ENCODE measurements at regions not wholly inside any gene's neighbourhood (a gene's known extent, or its start where the extent isn't known, plus 50 kb on each side); places are given as distances from the start of the nearest gene placed in this dataset.
"Not testable (repeated sequence)": the region's sequence is repeated elsewhere in the genome, so short reads cannot be mapped to it uniquely, and the experiment has no call there.

GRCh38 chr2:52017646-52018235, 985.8 kb upstream of the NRXN1 start:
- H3K4me1 ChIP-seq (ENCODE audit: control insufficient read depth in 5 of 5, insufficient read depth in 5 of 5, low read length in 5 of 5), result no peaks in the 10 kb centered on the region
- no peaks in the 10 kb centered on the region for H3K36me3 ChIP-seq (ENCODE audit: control insufficient read depth in 5 of 5, insufficient read depth in 5 of 5, low read length in 5 of 5)
- H3K4me3 ChIP-seq (ENCODE audit: low read depth in 1 of 5, low read length in 5 of 5), result no peak overlapping the region
- H3K27ac ChIP-seq (ENCODE audit: low read depth, low read length), result no peak overlapping the region
- H3K27me3 ChIP-seq (ENCODE audit: control insufficient read depth in 5 of 5, insufficient read depth in 4 of 5, low read length in 5 of 5), result no peaks in the 10 kb centered on the region
- H3K9ac ChIP-seq (ENCODE audit: low read length in 5 of 5), result no peak overlapping the region
- peaks cover 0 to 4% (median 0%) of the 10 kb centered on the region in 5 donors for H3K9me3 ChIP-seq (ENCODE audit: control insufficient read depth in 5 of 5, low read length in 5 of 5)

- H3K27me3 ChIP-seq (ENCODE audit: control insufficient read depth in 5 of 5, insufficient read depth in 4 of 5, low read length in 5 of 5); H3K9ac ChIP-seq (ENCODE audit: low read length in 5 of 5); H3K27ac ChIP-seq (ENCODE audit: low read depth, low read length); H3K4me3 ChIP-seq (ENCODE audit: low read depth in 1 of 5, low read length in 5 of 5); H3K4me1 ChIP-seq (ENCODE audit: control insufficient read depth in 5 of 5, insufficient read depth in 5 of 5, low read length in 5 of 5); H3K36me3 ChIP-seq (ENCODE audit: control insufficient read depth in 5 of 5, insufficient read depth in 5 of 5, low read length in 5 of 5); H3K9me3 ChIP-seq (ENCODE audit: control insufficient read depth in 5 of 5, low read length in 5 of 5): not testable (repeated sequence)
Observed at GRCh38 chr2:52006821-52007366, 975.0 kb upstream of the NRXN1 start.

DNA sequence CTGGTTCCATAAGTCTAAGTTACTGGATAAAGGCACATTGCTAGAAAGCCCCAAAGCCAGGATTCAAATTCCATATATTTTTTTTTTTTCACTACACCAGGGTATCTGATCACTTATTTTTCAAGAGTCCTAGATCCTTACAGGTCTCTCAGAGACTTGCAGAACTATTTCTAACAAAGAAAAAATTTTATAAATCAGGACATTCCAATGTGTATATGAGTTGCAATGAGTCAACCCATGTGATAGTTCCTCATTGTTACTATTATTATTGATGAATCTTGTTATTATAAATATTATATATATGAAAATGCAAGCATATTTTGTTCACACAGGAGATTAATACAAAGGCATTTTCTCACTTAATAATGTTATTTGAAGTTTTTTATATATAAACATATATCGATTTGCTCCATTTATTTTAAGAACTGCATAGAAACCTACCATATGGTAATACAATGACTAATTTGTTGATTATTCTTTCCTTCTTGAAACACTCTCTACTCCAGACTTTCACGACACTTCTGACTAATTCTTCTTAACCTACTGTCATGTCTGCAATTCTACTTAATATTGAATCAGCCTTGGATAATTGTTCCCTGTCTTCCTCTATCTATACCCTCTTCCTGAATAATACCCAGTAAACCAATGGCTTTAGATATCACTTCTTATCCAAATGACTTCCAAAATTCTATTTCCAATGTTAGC, 968.4 kb upstream of the NRXN1 start:
- H3K36me3 ChIP-seq (ENCODE audit: control insufficient read depth in 5 of 5, insufficient read depth in 5 of 5, low read length in 5 of 5), result no peaks in the 10 kb centered on the region
- no peak overlapping the region for H3K9ac ChIP-seq (ENCODE audit: low read length in 5 of 5)
- no peak overlapping the region for H3K4me3 ChIP-seq (ENCODE audit: low read depth in 1 of 5, low read length in 5 of 5)
- H3K9me3 ChIP-seq (ENCODE audit: control insufficient read depth in 5 of 5, low read length in 5 of 5), result no peaks in the 10 kb centered on the region
- no peaks in the 10 kb centered on the region for H3K4me1 ChIP-seq (ENCODE audit: control insufficient read depth in 5 of 5, insufficient read depth in 5 of 5, low read length in 5 of 5)
- no peaks in the 10 kb centered on the region for H3K27me3 ChIP-seq (ENCODE audit: control insufficient read depth in 5 of 5, insufficient read depth in 4 of 5, low read length in 5 of 5)
- no peak overlapping the region for H3K27ac ChIP-seq (ENCODE audit: low read depth, low read length)

- H3K27ac ChIP-seq (ENCODE audit: low read depth, low read length), result no peak overlapping the region
- H3K9ac ChIP-seq (ENCODE audit: low read length in 5 of 5), result no peak overlapping the region
- no peaks in the 10 kb centered on the region for H3K27me3 ChIP-seq (ENCODE audit: control insufficient read depth in 5 of 5, insufficient read depth in 4 of 5, low read length in 5 of 5)
- no peak overlapping the region for H3K4me3 ChIP-seq (ENCODE audit: low read depth in 1 of 5, low read length in 5 of 5)
- no peaks in the 10 kb centered on the region for H3K9me3 ChIP-seq (ENCODE audit: control insufficient read depth in 5 of 5, low read length in 5 of 5)
- no peaks in the 10 kb centered on the region for H3K36me3 ChIP-seq (ENCODE audit: control insufficient read depth in 5 of 5, insufficient read depth in 5 of 5, low read length in 5 of 5)
- no peaks in the 10 kb centered on the region for H3K4me1 ChIP-seq (ENCODE audit: control insufficient read depth in 5 of 5, insufficient read depth in 5 of 5, low read length in 5 of 5)
Observed at GRCh38 chr2:51998890-51999289, 967.0 kb upstream of the NRXN1 start.

DNA sequence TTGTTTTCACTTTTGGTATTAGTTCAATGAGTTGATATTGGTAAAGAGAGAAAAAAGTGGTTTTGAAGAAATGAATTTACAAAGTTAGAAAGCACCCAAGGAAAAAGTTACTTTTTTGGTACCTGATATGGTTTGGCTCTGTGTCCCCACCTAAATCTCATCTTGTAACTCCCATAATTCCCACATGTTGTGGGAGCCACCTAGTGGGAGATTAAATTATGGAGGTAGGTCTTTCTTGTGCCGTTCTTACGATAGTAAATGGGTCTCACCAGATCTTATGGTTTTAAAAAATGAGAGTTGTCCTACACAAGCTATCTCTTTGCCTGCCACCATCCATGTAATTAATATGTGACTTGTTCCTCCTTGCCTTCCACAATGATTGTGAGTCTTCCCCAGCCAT, 965.6 kb upstream of the NRXN1 start:
- Histone ChIP-seq H3K36me3 (ENCODE audit: control insufficient read depth in 5 of 5, insufficient read depth in 5 of 5, low read length in 5 of 5) (no peaks in the 10 kb centered on the region), H3K9ac (ENCODE audit: low read length in 5 of 5) (no peak overlapping the region), H3K27me3 (ENCODE audit: control insufficient read depth in 5 of 5, insufficient read depth in 4 of 5, low read length in 5 of 5) (no peaks in the 10 kb centered on the region), H3K27ac (ENCODE audit: low read depth, low read length) (no peak overlapping the region), H3K4me3 (ENCODE audit: low read depth in 1 of 5, low read length in 5 of 5) (no peak overlapping the region), H3K9me3 (ENCODE audit: control insufficient read depth in 5 of 5, low read length in 5 of 5) (no peaks in the 10 kb centered on the region), H3K4me1 (ENCODE audit: control insufficient read depth in 5 of 5, insufficient read depth in 5 of 5, low read length in 5 of 5) (no peaks in the 10 kb centered on the region)

- Histone ChIP-seq H3K36me3 (ENCODE audit: control insufficient read depth in 5 of 5, insufficient read depth in 5 of 5, low read length in 5 of 5) (no peaks in the 10 kb centered on the region), H3K9ac (ENCODE audit: low read length in 5 of 5) (no peak overlapping the region), H3K4me1 (ENCODE audit: control insufficient read depth in 5 of 5, insufficient read depth in 5 of 5, low read length in 5 of 5) (no peaks in the 10 kb centered on the region), H3K27me3 (ENCODE audit: control insufficient read depth in 5 of 5, insufficient read depth in 4 of 5, low read length in 5 of 5) (no peaks in the 10 kb centered on the region), H3K9me3 (ENCODE audit: control insufficient read depth in 5 of 5, low read length in 5 of 5) (no peaks in the 10 kb centered on the region), H3K4me3 (ENCODE audit: low read depth in 1 of 5, low read length in 5 of 5) (no peak overlapping the region), H3K27ac (ENCODE audit: low read depth, low read length) (no peak overlapping the region)
Observed at GRCh38 chr2:51995293-51995692, 963.4 kb upstream of the NRXN1 start.

- Histone ChIP-seq H3K27ac (ENCODE audit: low read depth, low read length) (no peak overlapping the region), H3K9ac (ENCODE audit: low read length in 5 of 5) (no peak overlapping the region), H3K4me1 (ENCODE audit: control insufficient read depth in 5 of 5, insufficient read depth in 5 of 5, low read length in 5 of 5) (no peaks in the 10 kb centered on the region), H3K36me3 (ENCODE audit: control insufficient read depth in 5 of 5, insufficient read depth in 5 of 5, low read length in 5 of 5) (no peaks in the 10 kb centered on the region), H3K4me3 (ENCODE audit: low read depth in 1 of 5, low read length in 5 of 5) (no peak overlapping the region), H3K9me3 (ENCODE audit: control insufficient read depth in 5 of 5, low read length in 5 of 5) (no peaks in the 10 kb centered on the region), H3K27me3 (ENCODE audit: control insufficient read depth in 5 of 5, insufficient read depth in 4 of 5, low read length in 5 of 5) (no peaks in the 10 kb centered on the region)
Observed at GRCh38 chr2:51994123-51994763, 962.3 kb upstream of the NRXN1 start.

DNA sequence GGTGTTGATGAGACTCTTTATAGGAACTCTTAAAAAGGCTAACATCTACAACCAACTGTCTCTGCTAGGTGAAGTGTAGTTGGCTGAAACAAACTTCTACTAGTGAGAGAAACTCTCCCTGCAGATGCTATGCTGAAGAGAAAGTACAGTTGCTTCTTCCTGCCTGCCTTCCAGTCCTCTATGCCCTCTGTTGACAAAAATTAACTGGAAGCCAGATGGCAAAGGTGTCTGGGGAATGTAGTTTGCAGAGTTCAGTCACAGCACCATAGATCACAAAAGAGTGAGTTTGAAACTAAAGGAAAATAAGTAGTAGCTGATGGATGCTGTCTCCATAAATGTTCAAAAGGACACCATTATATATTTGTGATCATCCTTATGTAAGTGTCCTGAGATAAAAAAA, 958.8 kb upstream of the NRXN1 start:
- H3K27me3 ChIP-seq (ENCODE audit: control insufficient read depth in 5 of 5, insufficient read depth in 4 of 5, low read length in 5 of 5), result no peaks in the 10 kb centered on the region

DNA sequence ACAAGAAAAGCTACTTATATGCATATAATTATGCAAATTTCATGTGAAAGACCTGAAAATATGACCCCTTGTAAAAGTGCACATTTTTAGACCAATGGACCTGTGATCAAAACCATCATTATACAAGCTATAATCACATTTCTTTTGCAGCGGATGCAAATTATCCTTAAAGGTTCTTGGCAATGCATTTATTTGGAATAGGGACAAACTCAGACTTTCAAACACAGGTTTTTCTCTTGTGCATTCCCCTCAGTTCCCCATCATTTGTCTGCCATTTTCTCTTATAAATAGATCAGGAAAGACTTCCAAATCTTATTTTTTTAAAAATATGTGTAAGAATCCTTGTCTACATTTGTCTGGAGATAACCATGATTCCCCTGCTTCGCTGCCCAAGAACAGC, 954.2 kb upstream of the NRXN1 start:
- no peaks in the 10 kb centered on the region for H3K4me1 ChIP-seq (ENCODE audit: control insufficient read depth in 5 of 5, insufficient read depth in 5 of 5, low read length in 5 of 5)
- no peak overlapping the region for H3K27ac ChIP-seq (ENCODE audit: low read depth, low read length)

More for the DNA sequence above, 958.8 kb upstream of the NRXN1 start:
- Histone ChIP-seq H3K4me1 (ENCODE audit: control insufficient read depth in 5 of 5, insufficient read depth in 5 of 5, low read length in 5 of 5) (no peaks in the 10 kb centered on the region), H3K4me3 (ENCODE audit: low read depth in 1 of 5, low read length in 5 of 5) (no peak overlapping the region), H3K9me3 (ENCODE audit: control insufficient read depth in 5 of 5, low read length in 5 of 5) (no peaks in the 10 kb centered on the region), H3K9ac (ENCODE audit: low read length in 5 of 5) (no peak overlapping the region), H3K27ac (ENCODE audit: low read depth, low read length) (no peak overlapping the region), H3K36me3 (ENCODE audit: control insufficient read depth in 5 of 5, insufficient read depth in 5 of 5, low read length in 5 of 5) (no peaks in the 10 kb centered on the region)

DNA sequence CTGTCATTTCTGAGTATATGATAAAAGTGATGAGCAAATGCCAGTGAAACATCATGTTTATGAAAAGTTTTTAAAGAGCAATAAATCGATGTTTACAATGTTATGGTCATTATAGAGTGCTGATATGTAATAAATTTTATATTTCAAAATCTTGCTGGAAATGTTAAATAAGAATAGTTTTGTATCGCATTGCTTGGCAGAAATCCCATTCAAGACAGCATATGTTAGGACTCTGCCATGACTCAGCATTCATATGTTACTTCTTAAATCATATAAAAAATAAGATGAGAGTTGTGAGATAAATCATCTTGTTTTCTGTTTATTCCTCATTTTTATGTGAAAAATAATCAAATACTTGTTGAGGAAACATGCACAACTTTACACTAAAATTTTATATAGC, 949.9 kb upstream of the NRXN1 start:
- no peaks in the 10 kb centered on the region for H3K9me3 ChIP-seq (ENCODE audit: control insufficient read depth in 5 of 5, low read length in 5 of 5)
- H3K27ac ChIP-seq (ENCODE audit: low read depth, low read length), result no peak overlapping the region
- no peaks in the 10 kb centered on the region for H3K4me1 ChIP-seq (ENCODE audit: control insufficient read depth in 5 of 5, insufficient read depth in 5 of 5, low read length in 5 of 5)
- H3K36me3 ChIP-seq (ENCODE audit: control insufficient read depth in 5 of 5, insufficient read depth in 5 of 5, low read length in 5 of 5), result no peaks in the 10 kb centered on the region
- no peaks in the 10 kb centered on the region for H3K27me3 ChIP-seq (ENCODE audit: control insufficient read depth in 5 of 5, insufficient read depth in 4 of 5, low read length in 5 of 5)
- no peak overlapping the region for H3K4me3 ChIP-seq (ENCODE audit: low read depth in 1 of 5, low read length in 5 of 5)
- H3K9ac ChIP-seq (ENCODE audit: low read length in 5 of 5), result no peak overlapping the region

More for the DNA sequence above, 954.2 kb upstream of the NRXN1 start:
- Histone ChIP-seq H3K4me3 (ENCODE audit: low read depth in 1 of 5, low read length in 5 of 5) (no peak overlapping the region), H3K27me3 (ENCODE audit: control insufficient read depth in 5 of 5, insufficient read depth in 4 of 5, low read length in 5 of 5) (no peaks in the 10 kb centered on the region), H3K9ac (ENCODE audit: low read length in 5 of 5) (no peak overlapping the region), H3K36me3 (ENCODE audit: control insufficient read depth in 5 of 5, insufficient read depth in 5 of 5, low read length in 5 of 5) (no peaks in the 10 kb centered on the region), H3K9me3 (ENCODE audit: control insufficient read depth in 5 of 5, low read length in 5 of 5) (no peaks in the 10 kb centered on the region)

Data from subcutaneous abdominal adipose tissue (tissue), 5 donors.